H9 (cell line): ENCODE measurements at regions not wholly inside any gene's neighbourhood (a gene's known extent, or its start where the extent isn't known, plus 50 kb on each side); places are given as distances from the start of the nearest gene placed in this dataset.

ENCODE experiments used
- DNase-seq: peaks from one replicate; pipeline ENCODE4 v3.0.0-alpha.2; 2017
- H2AFZ ChIP-seq: one replicate; pipeline ENCODE4 v1.6.1; 2013; ENCODE audit warnings: mild to moderate bottlenecking, low read length, control low read depth, moderate library complexity
- H2AK5ac ChIP-seq: 2 replicates; pipeline ENCODE4 v1.6.1; 2013; ENCODE audit warnings: low read length, control low read depth, mixed read lengths; ENCODE audit not compliant: insufficient read length
- H2BK120ac ChIP-seq: one replicate; pipeline ENCODE4 v1.6.1; 2013; ENCODE audit warnings: low read depth, mild to moderate bottlenecking, low read length, control low read depth, inconsistent platforms; ENCODE audit not compliant: poor library complexity, severe bottlenecking
- H2BK12ac ChIP-seq: 2 replicates; pipeline ENCODE4 v1.6.1; 2013; ENCODE audit warnings: low read length, control low read depth, mixed read lengths, low read depth; ENCODE audit not compliant: insufficient read length
- H2BK15ac ChIP-seq: 2 replicates; pipeline ENCODE4 v1.6.1; 2013; ENCODE audit warnings: low read depth, low read length, control low read depth
- H2BK20ac ChIP-seq: one replicate; pipeline ENCODE4 v1.6.1; 2013; ENCODE audit warnings: low read depth, mild to moderate bottlenecking, low read length, control low read depth, inconsistent platforms; ENCODE audit not compliant: poor library complexity, severe bottlenecking
- H2BK5ac ChIP-seq: 2 replicates; pipeline ENCODE4 v1.6.1; 2013; ENCODE audit warnings: low read length, control low read depth, mixed read lengths; ENCODE audit not compliant: insufficient read length
- H3K14ac ChIP-seq: 2 replicates; pipeline ENCODE4 v1.6.1; 2013; ENCODE audit warnings: low read length, control low read depth; ENCODE audit not compliant: insufficient read depth
- H3K18ac ChIP-seq: 2 replicates; pipeline ENCODE4 v1.6.1; 2013; ENCODE audit warnings: low read depth, mild to moderate bottlenecking, mixed read lengths, low read length, control low read depth; ENCODE audit not compliant: insufficient read length
- H3K23ac ChIP-seq: 2 replicates; pipeline ENCODE4 v1.6.1; 2013; ENCODE audit warnings: low read length, control low read depth, mixed read lengths, low read depth; ENCODE audit not compliant: insufficient read length
- H3K23me2 ChIP-seq: 2 replicates; pipeline ENCODE4 v1.6.1; 2013; ENCODE audit warnings: low read depth, mild to moderate bottlenecking, mixed read lengths, low read length, control low read depth; ENCODE audit not compliant: insufficient read length, poor library complexity, severe bottlenecking
- H3K27ac ChIP-seq: 2 replicates; pipeline ENCODE4 v1.5.1; 2013; ENCODE audit warnings: low read length, control low read depth, mixed read lengths, low read depth; ENCODE audit not compliant: insufficient read length
- H3K27me3 ChIP-seq: 2 replicates; pipeline ENCODE4 v1.6.1; 2013; ENCODE audit warnings: low read length, control low read depth, inconsistent platforms; ENCODE audit not compliant: insufficient read depth
- H3K4ac ChIP-seq: 2 replicates; pipeline ENCODE4 v1.6.1; 2013; ENCODE audit warnings: low read depth, mild to moderate bottlenecking, control low read depth, inconsistent platforms, low read length, moderate library complexity
- H3K4me1 ChIP-seq: 2 replicates; pipeline ENCODE4 v1.6.1; 2013; ENCODE audit warnings: low read length, control low read depth, inconsistent platforms; ENCODE audit not compliant: insufficient read depth
- H3K4me2 ChIP-seq: 2 replicates; pipeline ENCODE4 v1.6.1; 2013; ENCODE audit warnings: low read length, control low read depth, mixed read lengths; ENCODE audit not compliant: insufficient read length, insufficient read depth
- H3K56ac ChIP-seq: 2 replicates; pipeline ENCODE4 v1.6.1; 2013; ENCODE audit warnings: low read depth, mild to moderate bottlenecking, mixed read lengths, low read length, control low read depth; ENCODE audit not compliant: insufficient read length
- H3K79me1 ChIP-seq: 2 replicates; pipeline ENCODE4 v1.6.1; 2013; ENCODE audit warnings: low read depth, mild to moderate bottlenecking, moderate library complexity, low read length, control low read depth, inconsistent platforms; ENCODE audit not compliant: insufficient read depth, poor library complexity, severe bottlenecking
- H3K79me2 ChIP-seq: 2 replicates; pipeline ENCODE4 v1.6.1; 2013; ENCODE audit warnings: low read length, control low read depth, inconsistent platforms; ENCODE audit not compliant: insufficient read depth
- H3K9ac ChIP-seq: 2 replicates; pipeline ENCODE4 v1.6.1; 2013; ENCODE audit warnings: low read length, control low read depth, mixed read lengths; ENCODE audit not compliant: insufficient read length; ENCODE audit errors: extremely low read depth
- H3K9me3 ChIP-seq: one replicate; pipeline ENCODE4 v1.6.1; 2013; ENCODE audit warnings: low read depth, low read length, inconsistent platforms; ENCODE audit not compliant: control insufficient read depth
- H3T11ph ChIP-seq: one replicate; pipeline ENCODE4 v1.6.1; 2013; ENCODE audit warnings: mild to moderate bottlenecking, low read length, control low read depth, inconsistent platforms
- H4K20me1 ChIP-seq: one replicate; pipeline ENCODE4 v1.6.1; 2013; ENCODE audit not compliant: control insufficient read depth, insufficient read length, insufficient read depth
- H4K5ac ChIP-seq: 2 replicates; pipeline ENCODE4 v1.6.1; 2013; ENCODE audit warnings: low read depth, mild to moderate bottlenecking, mixed read lengths, low read length, control low read depth; ENCODE audit not compliant: insufficient read length
- H4K8ac ChIP-seq: replicated peaks from 2 replicates; pipeline ENCODE4 v1.6.1; 2013; ENCODE audit warnings: low read length, control low read depth, mixed read lengths, low read depth; ENCODE audit not compliant: insufficient read length
- H4K91ac ChIP-seq: 2 replicates; pipeline ENCODE4 v1.6.1; 2013; ENCODE audit warnings: low read depth, mild to moderate bottlenecking, moderate library complexity, mixed read lengths, low read length, control low read depth; ENCODE audit not compliant: insufficient read length
- H3K27ac Mint-ChIP-seq, 3 experiments: 2 replicates in 2 of 3; 3 replicates in 1 of 3; pipeline ENCODE4 v1.8.0; 2020 to 2021; ENCODE audit warnings: mixed read lengths in 3 of 3, mild to moderate bottlenecking in 1 of 3, moderate library complexity in 1 of 3
- H3K27me3 Mint-ChIP-seq: 2 replicates; pipeline ENCODE4 v1.8.0; 2021; ENCODE audit warnings: low read depth, mild to moderate bottlenecking, moderate library complexity, mixed read lengths
- H3K36me3 Mint-ChIP-seq, 3 experiments: 2 replicates in 2 of 3; 3 replicates in 1 of 3; pipeline ENCODE4 v1.8.0; 2020 to 2021; ENCODE audit warnings: low read depth in 3 of 3, mixed read lengths in 3 of 3; ENCODE audit not compliant: insufficient read depth in 1 of 3
- H3K4me1 Mint-ChIP-seq, 2 experiments: 2 replicates each; pipeline ENCODE4 v1.8.0; 2020; ENCODE audit warnings: mixed read lengths in 2 of 2
- H3K4me3 Mint-ChIP-seq, 2 experiments: 2 replicates in 1 of 2; 3 replicates in 1 of 2; pipeline ENCODE4 v1.8.0; 2020 to 2021; ENCODE audit warnings: mild to moderate bottlenecking in 2 of 2, mixed read lengths in 2 of 2, moderate library complexity in 1 of 2
- H3K9me3 Mint-ChIP-seq, 2 experiments: 2 replicates in 1 of 2; 3 replicates in 1 of 2; pipeline ENCODE4 v1.8.0; 2020; ENCODE audit warnings: mild to moderate bottlenecking in 2 of 2, mixed read lengths in 2 of 2, moderate library complexity in 1 of 2
- WGBS: extraction: QIAGEN DNeasy Blood & Tissue Kit; methylation state at CpG from one replicate; pipeline ENCODE4 v1.1.7; 2013; ENCODE audit warnings: missing lambda C conversion rate, low lambda C conversion rate, mixed read lengths; ENCODE audit not compliant: insufficient read length; ENCODE audit errors: extremely low coverage; 5-methylcytosine and 5-hydroxymethylcytosine counted together
- TF ChIP-seq, protein P1 (sequence below): fragments of 200-600 bp; sonication (generic); conservative IDR thresholded peaks from 3 replicates; pipeline ENCODE4 v1.8.0; 2021; ENCODE audit warnings: antibody characterized with exemption, mild to moderate bottlenecking

DNA sequence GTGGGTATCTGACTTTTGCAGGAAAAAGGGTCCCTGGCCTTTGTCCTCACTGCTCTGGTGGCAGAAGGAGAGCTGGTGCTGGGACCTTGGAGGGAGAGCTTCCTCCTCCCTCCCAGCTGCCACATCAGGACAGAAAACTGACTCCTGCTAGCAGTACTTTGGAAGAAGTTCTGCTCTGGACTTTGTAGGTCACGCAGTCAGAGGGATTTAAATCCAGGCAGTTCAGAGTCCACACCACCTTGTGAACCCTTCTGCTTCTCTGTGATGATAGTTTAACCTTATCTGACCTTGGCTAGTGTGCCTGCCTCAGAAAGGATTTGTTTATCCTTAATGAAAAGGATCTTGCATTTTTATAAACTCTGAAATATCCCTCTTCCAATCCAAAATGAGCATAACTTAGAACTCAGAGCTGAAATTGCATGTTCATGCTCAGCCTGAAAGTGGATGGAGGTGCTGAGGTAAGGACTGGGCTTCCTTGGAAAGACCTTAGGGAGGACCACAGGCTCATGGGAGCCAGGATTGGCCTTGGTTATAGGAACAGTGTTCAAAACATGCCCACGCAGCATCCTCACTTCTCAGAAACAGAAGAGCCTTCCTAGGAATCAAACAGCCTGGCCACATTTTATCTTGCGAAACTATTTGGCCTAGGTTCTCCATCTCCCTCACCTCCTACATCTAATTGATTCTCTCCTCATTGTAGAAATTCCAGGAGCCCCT, 123.9 kb upstream of the SASH1 start:
- peaks cover 3% of the 10 kb centered on the region; the same call in 1 of the 2 replicates for H3K4me1 ChIP-seq
- H3K27ac ChIP-seq, result no peak overlapping the region
- H4K8ac ChIP-seq, result no peak overlapping the region
- no peaks in the 10 kb centered on the region for H3K79me2 ChIP-seq
- H2BK5ac ChIP-seq, result no peak overlapping the region
- no peak overlapping the region for H4K5ac ChIP-seq
- H3K18ac ChIP-seq, result no peak overlapping the region
- Mint-ChIP-seq H3K4me1 (peaks cover 12 to 18% of the 10 kb centered on the region in 2 experiments), H3K27me3 (no peaks in the 10 kb centered on the region), H3K36me3 (no peaks in the 10 kb centered on the region), H3K27ac (no peak overlapping the region), H3K9me3 (no peaks in the 10 kb centered on the region), H3K4me3 (no peak overlapping the region)
- no peak overlapping the region for H2AFZ ChIP-seq
- no peak overlapping the region for H3K14ac ChIP-seq
- H3K79me1 ChIP-seq, result no peaks in the 10 kb centered on the region
- no peaks in the 10 kb centered on the region for H3K27me3 ChIP-seq
- no peak overlapping the region for H2BK12ac ChIP-seq
- H3K56ac ChIP-seq, result no peak overlapping the region
- no peak overlapping the region for H3T11ph ChIP-seq
- H2BK120ac ChIP-seq, result no peak overlapping the region
- H2BK15ac ChIP-seq, result no peak overlapping the region
- no CpG with 5 or more reads among the region's 3 CpGs for WGBS
- TF ChIP-seq, protein P1, sequence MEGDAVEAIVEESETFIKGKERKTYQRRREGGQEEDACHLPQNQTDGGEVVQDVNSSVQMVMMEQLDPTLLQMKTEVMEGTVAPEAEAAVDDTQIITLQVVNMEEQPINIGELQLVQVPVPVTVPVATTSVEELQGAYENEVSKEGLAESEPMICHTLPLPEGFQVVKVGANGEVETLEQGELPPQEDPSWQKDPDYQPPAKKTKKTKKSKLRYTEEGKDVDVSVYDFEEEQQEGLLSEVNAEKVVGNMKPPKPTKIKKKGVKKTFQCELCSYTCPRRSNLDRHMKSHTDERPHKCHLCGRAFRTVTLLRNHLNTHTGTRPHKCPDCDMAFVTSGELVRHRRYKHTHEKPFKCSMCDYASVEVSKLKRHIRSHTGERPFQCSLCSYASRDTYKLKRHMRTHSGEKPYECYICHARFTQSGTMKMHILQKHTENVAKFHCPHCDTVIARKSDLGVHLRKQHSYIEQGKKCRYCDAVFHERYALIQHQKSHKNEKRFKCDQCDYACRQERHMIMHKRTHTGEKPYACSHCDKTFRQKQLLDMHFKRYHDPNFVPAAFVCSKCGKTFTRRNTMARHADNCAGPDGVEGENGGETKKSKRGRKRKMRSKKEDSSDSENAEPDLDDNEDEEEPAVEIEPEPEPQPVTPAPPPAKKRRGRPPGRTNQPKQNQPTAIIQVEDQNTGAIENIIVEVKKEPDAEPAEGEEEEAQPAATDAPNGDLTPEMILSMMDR, result no peak
- H4K91ac ChIP-seq, result no peak overlapping the region
- H3K4ac ChIP-seq, result no peak overlapping the region
- no peaks in the 10 kb centered on the region for H4K20me1 ChIP-seq
- no peak overlapping the region for H3K23ac ChIP-seq
- DNase-seq, result no peak
- H3K9me3 ChIP-seq, result no peaks in the 10 kb centered on the region
- H3K9ac ChIP-seq, result no peak overlapping the region
- H2AK5ac ChIP-seq, result no peak overlapping the region
- no peak overlapping the region for H3K4me2 ChIP-seq
- H2BK20ac ChIP-seq, result no peak overlapping the region
- H3K23me2 ChIP-seq, result no peaks in the 10 kb centered on the region
